Cardiac fibroblast (primary cell): ENCODE measurements at regions not wholly inside any gene's neighbourhood (a gene's known extent, or its start where the extent isn't known, plus 50 kb on each side); places are given as distances from the start of the nearest gene placed in this dataset.

Experiments
- DNase-seq, 2 donors: peaks; one replicate each; pipeline versions ENCODE4 v3.0.0 to v3.0.0-alpha.2; 2010; ENCODE audit warnings: low read depth in 2 of 2
- H3K4me3 ChIP-seq, 2 donors: replicated peaks in 1 of 2; 1 replicate in 1 of 2; 2 replicates in 1 of 2; pipeline ENCODE4 v1.5.1; 2011; ENCODE audit warnings: low read depth in 2 of 2, low read length in 2 of 2, mild to moderate bottlenecking in 2 of 2, moderate library complexity in 1 of 2
- TF ChIP-seq, protein P1 (sequence below): IDR thresholded peaks from one replicate; pipeline ENCODE4 v1.5.1; 2011; ENCODE audit warnings: low read depth, mild to moderate bottlenecking, low read length, inconsistent platforms

DNA sequence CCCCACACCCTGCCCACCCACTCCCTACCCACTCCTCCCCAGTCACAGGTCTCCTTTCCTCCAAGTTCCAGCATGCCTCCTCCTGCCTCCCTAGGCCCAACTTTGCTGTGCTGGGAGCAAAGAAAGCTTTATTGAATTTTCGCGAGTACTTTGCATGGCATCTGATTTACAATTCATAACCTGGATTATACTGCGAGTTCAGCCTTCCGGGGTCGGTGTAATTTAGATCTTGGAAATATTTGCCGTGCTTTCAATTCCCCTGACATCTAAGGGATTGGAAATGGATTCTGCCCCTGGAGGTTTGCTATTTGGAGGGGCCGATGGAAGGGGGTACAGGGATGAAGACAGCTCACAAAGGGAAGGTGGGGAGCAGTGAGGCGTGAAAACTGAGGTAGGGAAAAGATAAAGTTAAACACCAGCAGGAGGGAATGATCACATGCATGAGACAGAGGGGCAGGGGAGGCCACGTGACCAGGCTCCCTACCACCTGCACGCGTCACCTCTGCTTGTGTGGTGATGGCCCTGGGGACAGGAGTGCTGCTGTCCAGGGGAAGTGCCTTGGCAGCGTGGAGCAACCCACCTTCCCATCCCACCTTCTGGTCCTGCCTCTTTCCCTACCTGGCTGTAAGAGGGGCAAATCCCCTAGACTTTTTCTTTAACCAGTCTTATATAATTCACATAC is 132.3 kb upstream of the RPL38 start:
- H3K4me3 ChIP-seq, result no peak overlapping the region
- TF ChIP-seq, protein P1, sequence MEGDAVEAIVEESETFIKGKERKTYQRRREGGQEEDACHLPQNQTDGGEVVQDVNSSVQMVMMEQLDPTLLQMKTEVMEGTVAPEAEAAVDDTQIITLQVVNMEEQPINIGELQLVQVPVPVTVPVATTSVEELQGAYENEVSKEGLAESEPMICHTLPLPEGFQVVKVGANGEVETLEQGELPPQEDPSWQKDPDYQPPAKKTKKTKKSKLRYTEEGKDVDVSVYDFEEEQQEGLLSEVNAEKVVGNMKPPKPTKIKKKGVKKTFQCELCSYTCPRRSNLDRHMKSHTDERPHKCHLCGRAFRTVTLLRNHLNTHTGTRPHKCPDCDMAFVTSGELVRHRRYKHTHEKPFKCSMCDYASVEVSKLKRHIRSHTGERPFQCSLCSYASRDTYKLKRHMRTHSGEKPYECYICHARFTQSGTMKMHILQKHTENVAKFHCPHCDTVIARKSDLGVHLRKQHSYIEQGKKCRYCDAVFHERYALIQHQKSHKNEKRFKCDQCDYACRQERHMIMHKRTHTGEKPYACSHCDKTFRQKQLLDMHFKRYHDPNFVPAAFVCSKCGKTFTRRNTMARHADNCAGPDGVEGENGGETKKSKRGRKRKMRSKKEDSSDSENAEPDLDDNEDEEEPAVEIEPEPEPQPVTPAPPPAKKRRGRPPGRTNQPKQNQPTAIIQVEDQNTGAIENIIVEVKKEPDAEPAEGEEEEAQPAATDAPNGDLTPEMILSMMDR, result no peak
- DNase-seq, result no peak

DNA sequence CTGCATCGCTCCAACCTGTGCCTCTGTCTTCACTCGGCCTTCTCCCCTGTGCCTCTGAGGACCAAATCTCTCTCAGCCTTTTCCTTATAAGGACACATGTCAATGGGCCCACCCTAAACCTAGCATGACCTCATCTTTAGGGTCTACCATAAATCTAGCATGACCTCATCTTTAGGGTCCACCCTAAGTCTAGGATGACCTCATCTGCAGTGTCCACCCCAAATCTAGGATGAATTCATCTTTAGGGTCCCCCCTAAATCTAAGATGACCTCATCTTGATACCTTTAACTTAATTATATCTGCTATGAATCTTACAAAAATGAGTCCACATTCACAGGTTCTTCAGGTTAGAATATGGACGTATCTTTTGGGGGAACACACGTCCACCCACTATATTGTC is 131.1 kb upstream of the RPL38 start:
- H3K4me3 ChIP-seq, result no peak overlapping the region

DNA sequence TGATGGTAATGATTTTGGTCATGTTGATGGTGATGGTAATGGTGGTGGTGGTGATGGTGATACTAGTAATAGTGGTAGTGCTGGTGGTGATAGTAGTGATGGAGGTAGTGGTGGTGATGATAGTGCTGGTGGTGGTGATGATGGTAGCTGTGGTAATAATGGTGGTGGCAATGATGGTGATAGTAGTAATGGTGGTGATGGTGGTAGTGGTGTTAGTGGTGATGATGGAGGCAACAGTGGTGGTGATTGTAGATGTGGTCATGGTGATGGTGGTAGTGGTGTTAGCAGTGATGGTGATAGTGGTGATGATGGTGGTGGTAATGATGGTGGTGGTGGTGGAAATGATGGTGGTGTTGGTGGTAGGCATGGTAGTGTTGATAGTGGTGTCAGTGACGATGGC is 127.0 kb upstream of the RPL38 start:
- no peak overlapping the region for H3K4me3 ChIP-seq
- DNase-seq, result no peak
- TF ChIP-seq, protein P1, result no peak

More for the DNA sequence above, 131.1 kb upstream of the RPL38 start:
- no peak for DNase-seq
- TF ChIP-seq, protein P1, result no peak

DNA sequence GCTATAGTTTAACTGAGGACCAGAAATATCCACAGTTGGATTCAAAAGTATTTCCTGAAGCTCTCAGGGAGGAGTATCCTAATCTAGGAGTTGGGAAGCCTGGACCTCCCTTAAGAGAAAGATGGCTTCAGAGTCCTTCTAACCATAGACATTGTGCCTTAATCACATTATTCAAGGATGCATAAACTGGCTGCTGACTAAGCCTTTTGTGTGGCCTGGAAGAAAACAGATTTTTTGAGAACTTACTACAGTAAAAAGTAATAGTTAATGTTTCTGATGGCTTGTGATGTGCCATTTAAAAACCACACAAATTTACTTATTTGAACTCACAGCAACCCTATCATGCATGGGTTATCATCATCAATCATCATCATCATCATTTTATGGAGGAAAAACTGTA is 126.2 kb upstream of the RPL38 start:
- DNase-seq, result no peak
- TF ChIP-seq, protein P1, result no peak
- H3K4me3 ChIP-seq, result no peak overlapping the region

DNA sequence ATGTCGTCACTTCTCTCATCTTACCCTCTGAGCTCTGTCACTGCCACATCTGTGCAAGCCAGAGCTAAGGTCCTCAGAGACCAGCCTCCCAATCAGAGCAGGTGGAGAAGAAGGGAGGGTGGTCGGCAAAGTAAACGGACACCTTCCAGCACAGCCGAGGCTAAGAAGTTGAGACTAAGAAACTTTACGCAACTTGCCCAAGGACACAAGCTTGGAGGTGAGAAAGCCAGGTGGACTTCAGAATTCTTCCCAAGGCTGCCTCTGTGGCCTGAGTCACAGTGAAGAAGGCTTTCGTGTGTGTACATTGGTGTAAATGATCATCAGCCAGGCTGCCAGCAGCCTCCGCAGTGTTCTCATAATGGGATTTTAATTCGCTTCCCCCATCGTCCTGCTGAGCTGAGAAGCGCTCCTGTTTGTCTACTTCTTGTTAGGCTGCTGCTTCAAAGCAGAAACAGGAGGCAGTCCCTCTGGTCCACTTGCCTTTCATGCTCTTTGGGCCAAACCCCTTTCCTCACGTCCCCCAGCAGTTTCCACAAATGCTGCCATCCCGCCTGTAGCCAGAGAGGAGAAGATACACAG is 125.0 kb upstream of the RPL38 start:
- H3K4me3 ChIP-seq, result no peak overlapping the region
- TF ChIP-seq, protein P1, result no peak
- DNase-seq, result no peak

DNA sequence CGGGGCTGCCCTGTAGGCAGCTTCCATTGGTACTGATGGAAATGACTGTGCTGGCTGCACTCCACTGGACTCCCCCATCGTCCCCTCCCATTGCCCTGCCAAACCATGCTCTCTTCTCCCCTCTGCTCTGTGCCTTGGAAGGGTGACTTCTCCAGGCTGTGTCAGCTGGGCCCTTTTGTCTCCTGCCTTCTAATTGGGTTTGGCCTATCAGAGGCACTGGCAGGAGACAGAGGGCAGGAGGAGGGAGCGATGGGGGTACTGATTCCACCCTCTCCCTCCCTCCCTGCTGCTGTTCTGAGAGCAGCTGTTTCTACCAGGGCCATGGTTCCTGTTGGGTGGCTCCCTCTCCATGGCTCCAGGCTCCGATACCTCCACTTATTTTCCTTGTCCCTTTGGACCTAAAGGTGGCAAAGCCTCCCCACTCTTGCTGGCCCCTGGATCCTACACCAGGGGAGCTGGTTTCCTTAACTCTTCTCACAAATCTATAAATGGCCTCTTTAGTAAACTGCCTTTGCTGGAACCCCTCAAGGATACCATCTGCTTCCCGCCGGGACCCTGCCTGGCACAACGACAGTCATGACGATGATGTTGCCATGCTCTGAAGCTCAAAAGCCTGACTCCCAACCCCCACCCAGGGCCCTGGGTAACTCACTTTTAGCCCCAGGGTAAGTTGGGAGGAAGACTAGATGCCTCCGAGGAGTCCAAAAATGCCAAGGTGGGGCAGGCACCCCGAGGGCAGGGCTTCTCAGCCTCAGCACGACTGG is 123.8 kb upstream of the RPL38 start:
- DNase-seq, result no peak
- TF ChIP-seq, protein P1, result no peak
- H3K4me3 ChIP-seq, result no peak overlapping the region
